ENCODE measurements at regions not wholly inside any gene's neighbourhood (a gene's known extent, or its start where the extent isn't known, plus 50 kb on each side); places are given as distances from the start of the nearest gene placed in this dataset.

DNA sequence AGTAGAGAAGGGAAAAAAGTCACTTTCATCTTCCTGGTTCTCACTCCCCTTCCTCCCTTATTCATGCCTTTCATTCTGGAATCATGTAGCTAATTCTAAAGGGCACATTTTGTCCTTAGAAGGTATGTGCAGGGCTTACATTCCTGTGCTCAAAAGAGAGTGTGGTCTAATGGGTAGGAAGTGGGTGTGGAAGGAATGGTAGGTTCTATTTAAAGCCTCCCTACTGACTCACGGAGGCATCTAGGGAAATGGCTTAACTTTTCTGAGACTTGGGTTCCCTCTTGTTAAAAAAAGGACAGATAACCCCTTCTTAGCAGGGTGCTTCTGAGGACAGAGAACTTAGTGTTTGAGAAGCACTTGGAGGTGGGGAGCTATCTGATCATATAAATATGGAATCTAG, 249.3 kb upstream of the DUSP10 start:
- no peak for DNase-seq
- Histone ChIP-seq H3K4me1 (no peaks in the 10 kb centered on the region), H3K27ac (no peak overlapping the region), H3K4me3 (no peak overlapping the region), H3K9me3 (no peaks in the 10 kb centered on the region), H3K27me3 (no peaks in the 10 kb centered on the region), H3K9ac (ENCODE audit: low read depth in 2 of 2, low read length in 2 of 2) (no peak overlapping the region), H3K36me3 (no peaks in the 10 kb centered on the region)
- TF ChIP-seq CTCF (IDR thresholded peaks at IDR 0.05): no peak
- intact Hi-C loops (cut with DNase I): no loop called here

GRCh38 chr1:221989741-221990140, 247.9 kb upstream of the DUSP10 start:
- intact Hi-C loops (cut with DNase I): no loop called here
- Histone ChIP-seq H3K27ac (no peak overlapping the region), H3K4me1 (no peaks in the 10 kb centered on the region), H3K36me3 (no peaks in the 10 kb centered on the region), H3K27me3 (no peaks in the 10 kb centered on the region), H3K9me3 (no peaks in the 10 kb centered on the region), H3K4me3 (no peak overlapping the region), H3K9ac (ENCODE audit: low read depth in 2 of 2, low read length in 2 of 2) (no peak overlapping the region)
- DNase-seq: no peak
- no peak for TF ChIP-seq CTCF (IDR thresholded peaks at IDR 0.05)

DNA sequence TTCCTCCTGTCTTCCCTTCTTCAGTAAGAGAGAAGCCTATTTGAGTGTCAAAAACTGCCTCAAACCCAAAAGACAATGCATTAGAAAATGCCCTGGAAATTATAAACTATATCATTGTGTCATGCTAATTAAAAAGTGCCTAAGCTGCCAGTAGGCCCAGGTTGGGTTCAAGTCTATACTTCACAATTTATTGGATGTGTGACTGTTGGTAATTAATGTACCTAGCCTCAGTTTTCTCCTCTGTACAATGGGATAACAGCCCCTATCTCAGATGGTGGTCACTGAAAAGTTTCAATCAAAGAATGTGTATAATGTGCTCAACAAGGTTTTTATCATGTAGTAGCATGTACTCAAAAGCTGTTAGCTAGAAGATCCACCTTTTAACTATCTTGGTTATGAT, 246.9 kb upstream of the DUSP10 start:
- H3K27me3 ChIP-seq: no peaks in the 10 kb centered on the region
- H3K27ac ChIP-seq: no peak overlapping the region
- H3K9ac ChIP-seq (ENCODE audit: low read depth in 2 of 2, low read length in 2 of 2): no peak overlapping the region
- no peak for TF ChIP-seq CTCF (IDR thresholded peaks at IDR 0.05)
- no peaks in the 10 kb centered on the region for H3K36me3 ChIP-seq
- H3K4me3 ChIP-seq: no peak overlapping the region
- no peaks in the 10 kb centered on the region for H3K9me3 ChIP-seq
- intact Hi-C loops (cut with DNase I): no loop called here
- DNase-seq: no peak
- H3K4me1 ChIP-seq: no peaks in the 10 kb centered on the region

- Histone ChIP-seq H3K4me3 (no peak overlapping the region), H3K36me3 (no peaks in the 10 kb centered on the region), H3K27me3 (no peaks in the 10 kb centered on the region), H3K27ac (no peak overlapping the region), H3K9me3 (no peaks in the 10 kb centered on the region), H3K9ac (ENCODE audit: low read depth in 2 of 2, low read length in 2 of 2) (no peak overlapping the region), H3K4me1 (no peaks in the 10 kb centered on the region)
- intact Hi-C loops (cut with DNase I): no loop called here
- TF ChIP-seq CTCF (IDR thresholded peaks at IDR 0.05): no peak
- DNase-seq: no peak
These were observed 246.1 kb upstream of the DUSP10 start for GRCh38 chr1:221987860-221988520.

DNA sequence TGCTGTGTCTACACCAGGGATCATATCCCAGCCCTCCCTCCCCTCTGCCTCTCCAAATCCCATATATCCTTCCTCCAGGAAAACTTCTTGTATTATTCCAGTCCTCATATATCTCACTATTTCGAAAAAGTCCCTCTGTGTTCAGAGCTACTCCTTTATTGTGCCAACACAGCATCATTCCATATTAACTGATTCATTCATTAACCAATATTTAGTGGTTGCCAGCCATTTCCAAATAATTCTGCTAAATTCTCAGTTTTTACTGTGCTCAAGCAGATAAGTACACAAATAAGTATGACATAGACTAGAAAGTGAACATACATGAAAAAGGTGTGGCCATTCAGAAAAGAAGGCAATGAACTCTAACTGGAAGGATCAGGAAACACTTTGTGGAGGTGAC, 241.6 kb upstream of the DUSP10 start:
- H3K4me1 ChIP-seq: no peaks in the 10 kb centered on the region
- TF ChIP-seq CTCF (IDR thresholded peaks at IDR 0.05): no peak
- H3K9ac ChIP-seq (ENCODE audit: low read depth in 2 of 2, low read length in 2 of 2): no peak overlapping the region
- no peak for DNase-seq
- H3K27me3 ChIP-seq: no peaks in the 10 kb centered on the region
- H3K36me3 ChIP-seq: no peaks in the 10 kb centered on the region
- H3K9me3 ChIP-seq: no peaks in the 10 kb centered on the region
- H3K27ac ChIP-seq: no peak overlapping the region
- intact Hi-C loops (cut with DNase I): no loop called here
- H3K4me3 ChIP-seq: no peak overlapping the region
